AG10803 (cell line): ENCODE measurements at regions not wholly inside any gene's neighbourhood (a gene's known extent, or its start where the extent isn't known, plus 50 kb on each side); places are given as distances from the start of the nearest gene placed in this dataset.

ENCODE experiments used
- DNase-seq: peaks from one replicate; pipeline ENCODE4 v3.0.0; 2010; ENCODE audit warnings: low read depth
- H3K4me3 ChIP-seq: 2 replicates; pipeline ENCODE4 v1.5.1; 2011; ENCODE audit warnings: mild to moderate bottlenecking, low read length, control low read depth
- TF ChIP-seq, protein P1 (sequence below): conservative IDR thresholded peaks from 2 replicates; pipeline ENCODE4 v1.5.1; 2011; ENCODE audit warnings: mild to moderate bottlenecking, low read length, control low read depth, inconsistent platforms

DNA sequence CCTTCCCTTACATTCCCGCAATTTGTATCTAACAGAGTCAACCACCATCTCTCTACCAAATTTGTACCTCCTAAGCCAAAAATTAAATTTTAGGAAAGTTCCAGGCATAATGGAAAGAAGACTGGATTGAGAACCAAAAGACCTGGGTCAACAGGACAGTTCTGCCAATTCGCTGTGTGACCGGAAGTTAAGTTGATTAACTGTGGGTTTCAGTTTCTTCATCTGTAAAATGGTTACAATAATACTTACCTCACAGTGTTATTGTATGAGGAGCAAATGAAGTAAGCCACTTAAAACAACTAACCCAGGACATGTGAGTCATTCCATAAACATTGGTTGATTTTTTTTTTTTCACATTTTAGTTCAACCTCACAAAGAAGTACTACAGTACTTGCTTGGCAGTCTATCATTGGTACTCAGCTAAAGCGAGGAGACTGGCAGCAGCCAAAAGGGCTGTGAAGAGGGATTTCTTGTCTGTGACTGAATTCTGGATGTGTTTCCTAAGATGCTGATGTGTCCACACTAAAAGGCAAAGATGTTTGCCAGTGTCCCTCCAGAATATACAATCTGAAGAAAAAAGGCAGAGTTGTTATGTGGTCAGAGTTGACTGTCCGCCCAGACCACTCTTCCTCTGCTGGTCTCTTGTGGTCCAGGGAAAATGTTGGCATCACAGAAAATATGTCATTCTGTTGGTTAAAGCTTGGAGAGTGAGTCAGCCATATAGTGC, 198.6 kb downstream of the TLE1 start:
- H3K4me3 ChIP-seq: no peak overlapping the region
- TF ChIP-seq, protein P1, sequence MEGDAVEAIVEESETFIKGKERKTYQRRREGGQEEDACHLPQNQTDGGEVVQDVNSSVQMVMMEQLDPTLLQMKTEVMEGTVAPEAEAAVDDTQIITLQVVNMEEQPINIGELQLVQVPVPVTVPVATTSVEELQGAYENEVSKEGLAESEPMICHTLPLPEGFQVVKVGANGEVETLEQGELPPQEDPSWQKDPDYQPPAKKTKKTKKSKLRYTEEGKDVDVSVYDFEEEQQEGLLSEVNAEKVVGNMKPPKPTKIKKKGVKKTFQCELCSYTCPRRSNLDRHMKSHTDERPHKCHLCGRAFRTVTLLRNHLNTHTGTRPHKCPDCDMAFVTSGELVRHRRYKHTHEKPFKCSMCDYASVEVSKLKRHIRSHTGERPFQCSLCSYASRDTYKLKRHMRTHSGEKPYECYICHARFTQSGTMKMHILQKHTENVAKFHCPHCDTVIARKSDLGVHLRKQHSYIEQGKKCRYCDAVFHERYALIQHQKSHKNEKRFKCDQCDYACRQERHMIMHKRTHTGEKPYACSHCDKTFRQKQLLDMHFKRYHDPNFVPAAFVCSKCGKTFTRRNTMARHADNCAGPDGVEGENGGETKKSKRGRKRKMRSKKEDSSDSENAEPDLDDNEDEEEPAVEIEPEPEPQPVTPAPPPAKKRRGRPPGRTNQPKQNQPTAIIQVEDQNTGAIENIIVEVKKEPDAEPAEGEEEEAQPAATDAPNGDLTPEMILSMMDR: no peak
- peak; percentile 60 for DNase-seq

DNA sequence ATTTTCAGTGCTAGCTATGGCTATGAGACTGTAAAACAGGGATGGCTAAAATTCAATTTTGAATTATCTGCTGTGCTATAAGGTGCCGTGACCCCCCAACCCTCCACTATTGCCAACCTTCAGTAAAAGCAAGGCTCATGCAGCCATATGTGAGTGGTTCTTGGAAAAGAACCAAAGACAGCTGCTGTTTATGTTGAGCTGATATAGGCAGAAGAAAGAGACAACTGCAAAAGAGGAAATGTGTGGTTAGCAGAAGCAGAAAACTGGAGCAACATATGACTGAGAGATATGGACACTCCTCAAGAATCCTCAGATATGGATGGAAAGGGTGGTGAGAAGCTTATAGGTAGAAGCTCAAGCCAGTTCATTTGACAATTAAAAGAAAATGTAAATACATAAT, 200.3 kb downstream of the TLE1 start:
- TF ChIP-seq, protein P1: no peak
- DNase-seq: no peak
- H3K4me3 ChIP-seq: no peak overlapping the region

DNA sequence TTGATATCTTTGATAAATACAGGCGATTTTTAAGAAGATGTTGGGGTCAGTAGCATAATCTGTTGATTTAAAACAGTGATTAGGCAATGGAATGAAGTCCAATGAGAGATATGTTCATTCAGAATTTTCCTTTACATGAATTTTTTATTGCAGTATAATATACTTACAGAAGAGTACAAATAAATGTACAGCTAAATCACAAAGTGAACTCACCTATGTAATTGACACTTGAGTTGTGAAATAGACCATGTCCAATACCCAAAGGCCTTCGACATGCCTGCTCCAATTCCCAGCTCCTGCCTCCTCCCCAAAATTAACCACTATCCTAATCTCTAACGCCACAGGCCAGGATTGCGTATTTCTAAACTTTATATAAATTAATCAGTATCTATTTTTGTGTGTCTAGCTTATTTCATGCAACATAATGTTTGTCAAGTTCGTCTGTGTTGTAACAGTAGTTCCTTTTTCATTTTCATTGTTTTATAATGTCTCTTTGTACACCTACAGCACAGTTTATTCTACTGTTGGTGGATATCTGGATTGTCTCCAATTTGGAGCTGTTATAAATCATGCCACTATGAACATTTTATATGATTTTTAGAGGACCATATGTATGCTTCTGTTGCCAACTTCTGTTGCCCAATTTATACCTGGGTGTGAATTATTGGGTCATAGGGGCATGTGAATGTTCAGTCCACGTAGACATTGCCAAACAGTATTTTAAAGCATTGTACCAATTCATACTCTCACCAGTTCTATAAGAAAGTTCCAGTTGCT, 208.3 kb downstream of the TLE1 start:
- H3K4me3 ChIP-seq: no peak overlapping the region
- TF ChIP-seq, protein P1: no peak
- no peak for DNase-seq

DNA sequence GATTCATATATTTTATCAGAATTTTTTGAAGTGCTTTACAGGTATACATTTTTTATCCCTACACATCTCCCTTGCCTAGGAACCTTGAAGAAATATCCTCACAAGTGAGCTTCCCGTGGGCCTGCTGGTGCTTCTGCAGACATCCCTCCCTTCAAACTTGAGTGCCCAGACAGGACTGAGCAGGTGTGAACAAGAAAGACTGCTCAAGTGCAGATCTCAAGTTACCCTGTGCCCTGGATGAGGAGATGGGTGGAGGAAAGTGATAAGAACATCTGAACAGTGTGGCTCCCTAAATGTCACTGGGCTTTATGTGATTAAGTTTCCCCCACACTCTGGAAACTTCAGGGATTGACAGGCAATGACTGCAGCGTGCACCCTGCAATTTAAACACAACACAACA, 209.8 kb downstream of the TLE1 start:
- no peak for DNase-seq
- H3K4me3 ChIP-seq: no peak overlapping the region
- TF ChIP-seq, protein P1: no peak

DNA sequence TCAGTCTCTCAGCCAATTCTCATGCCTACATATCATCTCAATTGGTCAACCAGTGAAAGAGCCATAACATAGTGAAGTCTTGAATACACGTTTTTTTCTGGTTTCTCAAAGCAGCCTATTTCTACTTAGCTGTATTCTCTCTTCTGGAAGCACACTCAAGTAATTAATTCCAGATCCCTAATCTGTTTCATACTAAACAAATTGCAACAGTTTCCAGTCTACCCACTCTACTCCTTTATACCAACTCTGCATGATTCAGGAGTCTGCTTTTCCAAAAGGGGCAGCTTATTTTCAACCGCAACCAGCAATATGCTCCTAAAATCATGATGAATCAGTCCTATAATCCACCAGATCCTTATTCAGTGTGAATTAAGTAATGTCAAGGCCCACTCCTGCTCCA, 211.7 kb downstream of the TLE1 start:
- H3K4me3 ChIP-seq: no peak overlapping the region

DNA sequence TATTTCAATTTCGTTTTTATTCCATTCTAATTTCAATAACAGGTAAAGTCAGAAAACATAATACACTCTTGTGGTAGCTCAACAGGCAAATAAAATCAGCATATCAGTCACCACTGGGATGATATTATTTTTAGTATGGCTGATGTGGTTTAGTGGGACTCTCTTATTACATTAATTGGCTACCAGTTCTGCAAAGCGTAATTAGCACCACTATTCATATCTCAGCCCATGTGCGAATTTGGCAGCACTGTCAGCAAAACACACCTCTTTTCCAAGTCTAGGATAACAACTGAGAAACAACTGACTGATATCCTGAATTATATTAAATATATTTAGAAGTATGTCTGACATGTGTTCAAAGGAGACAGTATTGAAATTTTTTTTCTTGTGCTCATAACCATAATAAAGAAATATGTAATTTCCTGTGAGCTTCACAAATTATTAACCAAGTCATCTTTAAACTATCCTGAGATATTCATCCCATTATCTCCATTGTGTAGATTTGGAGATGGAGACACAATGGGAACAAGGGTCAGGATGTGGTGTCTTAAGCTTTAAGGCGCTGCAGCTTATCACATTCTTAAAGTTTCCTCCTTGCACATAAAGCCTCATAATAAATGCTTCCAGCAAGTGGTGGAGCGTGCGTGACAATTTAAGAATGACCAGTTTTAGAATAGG, 212.4 kb downstream of the TLE1 start:
- no peak overlapping the region for H3K4me3 ChIP-seq
- TF ChIP-seq, protein P1: no peak
- no peak for DNase-seq

More for the DNA sequence above, 211.7 kb downstream of the TLE1 start:
- DNase-seq: peak; percentile 84
- TF ChIP-seq, protein P1: no peak
